ENCODE measurements at regions not wholly inside any gene's neighbourhood (a gene's known extent, or its start where the extent isn't known, plus 50 kb on each side); places are given as distances from the start of the nearest gene placed in this dataset.
A peak's percentile ranks its signal among the peaks of the same experiment; 100 is the strongest.

- DNase-seq (ENCODE audit: low spot score), result no peak
These were observed 51.2 kb upstream of the RNF144B start for GRCh38 chr6:18335948-18336347.

- no peak for DNase-seq (ENCODE audit: low spot score)
These were observed 52.9 kb upstream of the RNF144B start for GRCh38 chr6:18334251-18334650.

GRCh38 chr6:18330548-18331081 is 56.5 kb upstream of the RNF144B start:
- no peak for DNase-seq (ENCODE audit: low spot score)

GRCh38 chr6:18329776-18330175 is 57.4 kb upstream of the RNF144B start:
- DNase-seq (ENCODE audit: low spot score), result no peak

- no peak for DNase-seq (ENCODE audit: low spot score)
These were observed 58.6 kb upstream of the RNF144B start for GRCh38 chr6:18328540-18328939.

- DNase-seq (ENCODE audit: low spot score), result no peak
These were observed 59.1 kb upstream of the RNF144B start for GRCh38 chr6:18328070-18328469.

GRCh38 chr6:18327626-18328025 is 59.5 kb upstream of the RNF144B start:
- DNase-seq (ENCODE audit: low spot score), result no peak

GRCh38 chr6:18326980-18327379 is 60.2 kb upstream of the RNF144B start:
- DNase-seq (ENCODE audit: low spot score), result no peak

- no peak for DNase-seq (ENCODE audit: low spot score)
These were observed 61.1 kb upstream of the RNF144B start for GRCh38 chr6:18326001-18326400.

- DNase-seq (ENCODE audit: low spot score), result no peak
These were observed 60.3 kb upstream of the DEK start for GRCh38 chr6:18324706-18325042.

- DNase-seq (ENCODE audit: low spot score), result peak; percentile 34
These were observed 59.8 kb upstream of the DEK start for GRCh38 chr6:18323935-18324705.

GRCh38 chr6:18317850-18318249 is 53.5 kb upstream of the DEK start:
- no peak for DNase-seq (ENCODE audit: low spot score)

- no peak for DNase-seq (ENCODE audit: low spot score)
These were observed 50.1 kb upstream of the DEK start for GRCh38 chr6:18314317-18314997.

Data from activated CD4-positive, alpha-beta T cell treated with anti-CD3 and anti-CD28 coated beads, Interleukin-2, Interleukin-4, amounts not matched to agents 100 ng/mL and 50 ng/mL, durations not matched to agents 16 hours and 8 hours (primary cell).